ENCODE measurements at regions not wholly inside any gene's neighbourhood (a gene's known extent, or its start where the extent isn't known, plus 50 kb on each side); places are given as distances from the start of the nearest gene placed in this dataset.

DNA sequence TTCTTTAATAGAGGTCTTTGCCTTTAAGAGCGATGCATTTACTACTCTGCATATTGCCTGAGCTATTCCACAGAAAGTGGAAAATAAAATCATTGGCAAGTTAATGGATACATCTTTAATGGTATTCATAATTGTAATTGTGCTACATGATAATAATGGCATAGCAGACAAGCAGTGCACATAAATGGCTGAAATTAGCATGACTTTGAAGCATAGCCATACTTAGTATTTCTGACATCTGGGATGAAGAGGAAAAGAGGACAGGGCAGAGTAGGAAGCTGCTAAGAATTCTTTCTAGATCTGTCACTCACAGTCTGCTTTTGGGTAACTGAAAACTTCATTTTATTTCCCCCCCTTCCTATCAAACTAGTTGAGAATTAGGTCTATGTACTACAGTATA, 195.0 kb upstream of the NRIP1 start:
- intact Hi-C loops (cut with micrococcal nuclease), result no loop called here
- Mint-ChIP-seq H3K27ac (no peak overlapping the region), H3K36me3 (ENCODE audit: low read depth) (no peaks in the 10 kb centered on the region), H3K4me1 (ENCODE audit: low read depth) (no peaks in the 10 kb centered on the region), H3K27me3 (ENCODE audit: low read depth) (no peaks in the 10 kb centered on the region), H3K4me3 (ENCODE audit: low read depth) (no peak overlapping the region), H3K9me3 (no peaks in the 10 kb centered on the region)
- DNase-seq (ENCODE audit: low spot score), result no peak

- H3K27ac Mint-ChIP-seq, result no peak overlapping the region
- no peaks in the 10 kb centered on the region for H3K9me3 Mint-ChIP-seq
- no peak for DNase-seq (ENCODE audit: low spot score)
- no peaks in the 10 kb centered on the region for H3K27me3 Mint-ChIP-seq (ENCODE audit: low read depth)
- no peaks in the 10 kb centered on the region for H3K36me3 Mint-ChIP-seq (ENCODE audit: low read depth)
- intact Hi-C loops (cut with micrococcal nuclease), result no loop called here
- H3K4me1 Mint-ChIP-seq (ENCODE audit: low read depth), result no peaks in the 10 kb centered on the region
- no peak overlapping the region for H3K4me3 Mint-ChIP-seq (ENCODE audit: low read depth)
Observed at GRCh38 chr21:15260604-15261003, 195.8 kb upstream of the NRIP1 start.

GRCh38 chr21:15264084-15264665, 199.4 kb upstream of the NRIP1 start:
- Mint-ChIP-seq H3K36me3 (ENCODE audit: low read depth) (no peaks in the 10 kb centered on the region), H3K9me3 (no peaks in the 10 kb centered on the region), H3K4me3 (ENCODE audit: low read depth) (no peak overlapping the region), H3K4me1 (ENCODE audit: low read depth) (no peaks in the 10 kb centered on the region), H3K27me3 (ENCODE audit: low read depth) (no peaks in the 10 kb centered on the region), H3K27ac (no peak overlapping the region)
- intact Hi-C loops (cut with micrococcal nuclease), result no loop called here
- DNase-seq (ENCODE audit: low spot score), result no peak

DNA sequence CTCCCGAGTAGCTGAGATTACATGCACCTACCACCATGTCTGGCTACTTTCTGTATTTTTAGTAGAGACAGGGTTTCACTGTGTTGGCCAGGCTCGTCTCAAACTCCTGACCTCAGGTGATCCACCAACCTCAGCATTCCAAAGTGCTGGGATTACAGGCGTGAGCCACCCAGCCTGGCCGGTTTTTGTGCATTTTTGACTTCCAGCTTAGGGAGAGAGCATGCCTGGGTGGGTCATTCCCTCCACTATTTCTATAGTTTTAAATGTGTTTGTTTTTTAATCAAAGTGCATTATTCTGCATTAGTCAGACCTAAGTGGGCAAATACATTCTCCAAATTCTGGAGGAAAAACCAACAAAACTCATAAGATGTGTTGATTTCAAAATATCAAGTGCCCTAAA, 207.4 kb upstream of the NRIP1 start:
- H3K36me3 Mint-ChIP-seq (ENCODE audit: low read depth), result no peaks in the 10 kb centered on the region
- H3K27ac Mint-ChIP-seq, result no peak overlapping the region
- H3K4me1 Mint-ChIP-seq (ENCODE audit: low read depth), result no peaks in the 10 kb centered on the region
- DNase-seq (ENCODE audit: low spot score), result no peak
- H3K9me3 Mint-ChIP-seq, result no peaks in the 10 kb centered on the region
- H3K4me3 Mint-ChIP-seq (ENCODE audit: low read depth), result no peak overlapping the region
- no peaks in the 10 kb centered on the region for H3K27me3 Mint-ChIP-seq (ENCODE audit: low read depth)
- intact Hi-C loops (cut with micrococcal nuclease), result no loop called here

DNA sequence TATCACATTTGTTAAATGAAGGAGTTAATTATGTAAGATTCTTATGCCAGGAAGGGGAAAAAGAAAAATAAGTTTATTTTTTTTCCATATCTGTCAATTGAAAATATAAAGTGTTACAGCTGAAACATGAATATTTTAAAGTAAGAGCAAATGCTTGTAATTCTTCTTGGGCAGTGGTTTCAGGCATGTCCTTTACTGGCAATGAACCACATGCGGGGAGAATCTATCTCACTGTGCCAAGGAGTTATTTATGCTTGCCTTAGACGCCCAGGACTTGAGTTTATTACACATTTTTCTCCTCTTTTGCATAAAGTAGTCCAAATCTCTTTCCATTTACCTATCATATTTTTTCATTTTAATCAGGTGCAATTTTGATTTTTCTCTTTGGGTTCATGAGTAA, 207.8 kb upstream of the NRIP1 start:
- Mint-ChIP-seq H3K36me3 (ENCODE audit: low read depth) (no peaks in the 10 kb centered on the region), H3K4me1 (ENCODE audit: low read depth) (no peaks in the 10 kb centered on the region), H3K27me3 (ENCODE audit: low read depth) (no peaks in the 10 kb centered on the region), H3K4me3 (ENCODE audit: low read depth) (no peak overlapping the region), H3K9me3 (no peaks in the 10 kb centered on the region), H3K27ac (no peak overlapping the region)
- intact Hi-C loops (cut with micrococcal nuclease), result no loop called here
- DNase-seq (ENCODE audit: low spot score), result no peak

DNA sequence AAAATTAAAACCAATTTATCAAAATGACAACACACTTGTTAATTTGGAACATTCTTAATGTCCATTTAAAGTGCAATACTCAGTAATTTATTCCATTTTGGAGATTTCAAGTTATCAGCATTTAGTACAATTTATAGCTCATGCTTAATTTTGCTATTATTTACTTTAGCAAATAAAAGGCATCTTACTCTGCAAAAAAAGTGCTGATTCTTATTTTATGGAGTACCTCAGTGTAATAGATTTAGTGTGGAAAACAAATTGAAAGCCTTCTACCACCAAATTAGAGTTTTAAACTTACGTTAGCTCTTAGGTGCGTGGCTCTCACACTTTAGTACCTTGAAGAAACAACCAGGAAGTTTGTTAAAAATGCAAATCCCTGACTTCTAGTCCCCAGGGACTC, 208.4 kb upstream of the NRIP1 start:
- Mint-ChIP-seq H3K9me3 (no peaks in the 10 kb centered on the region), H3K27me3 (ENCODE audit: low read depth) (no peaks in the 10 kb centered on the region), H3K36me3 (ENCODE audit: low read depth) (no peaks in the 10 kb centered on the region), H3K27ac (no peak overlapping the region), H3K4me3 (ENCODE audit: low read depth) (no peak overlapping the region), H3K4me1 (ENCODE audit: low read depth) (no peaks in the 10 kb centered on the region)
- DNase-seq (ENCODE audit: low spot score), result no peak
- intact Hi-C loops (cut with micrococcal nuclease), result no loop called here

- H3K4me3 Mint-ChIP-seq (ENCODE audit: low read depth), result no peak overlapping the region
- no peaks in the 10 kb centered on the region for H3K4me1 Mint-ChIP-seq (ENCODE audit: low read depth)
- H3K27ac Mint-ChIP-seq, result no peak overlapping the region
- no peak for DNase-seq (ENCODE audit: low spot score)
- intact Hi-C loops (cut with micrococcal nuclease), result no loop called here
- H3K9me3 Mint-ChIP-seq, result no peaks in the 10 kb centered on the region
- no peaks in the 10 kb centered on the region for H3K36me3 Mint-ChIP-seq (ENCODE audit: low read depth)
- no peaks in the 10 kb centered on the region for H3K27me3 Mint-ChIP-seq (ENCODE audit: low read depth)
Observed at GRCh38 chr21:15274701-15275485, 210.1 kb upstream of the NRIP1 start.

GRCh38 chr21:15275615-15276235, 210.9 kb upstream of the NRIP1 start:
- Mint-ChIP-seq H3K4me1 (ENCODE audit: low read depth) (no peaks in the 10 kb centered on the region), H3K4me3 (ENCODE audit: low read depth) (no peak overlapping the region), H3K27me3 (ENCODE audit: low read depth) (no peaks in the 10 kb centered on the region), H3K36me3 (ENCODE audit: low read depth) (no peaks in the 10 kb centered on the region), H3K9me3 (no peaks in the 10 kb centered on the region), H3K27ac (no peak overlapping the region)
- DNase-seq (ENCODE audit: low spot score), result no peak
- intact Hi-C loops (cut with micrococcal nuclease), result no loop called here

- no peaks in the 10 kb centered on the region for H3K36me3 Mint-ChIP-seq (ENCODE audit: low read depth)
- no peak overlapping the region for H3K27ac Mint-ChIP-seq
- H3K27me3 Mint-ChIP-seq (ENCODE audit: low read depth), result no peaks in the 10 kb centered on the region
- no peak for DNase-seq (ENCODE audit: low spot score)
- intact Hi-C loops (cut with micrococcal nuclease), result no loop called here
- H3K4me3 Mint-ChIP-seq (ENCODE audit: low read depth), result no peak overlapping the region
- H3K4me1 Mint-ChIP-seq (ENCODE audit: low read depth), result no peaks in the 10 kb centered on the region
- no peaks in the 10 kb centered on the region for H3K9me3 Mint-ChIP-seq
Observed at GRCh38 chr21:15276243-15276642, 211.4 kb upstream of the NRIP1 start.

GRCh38 chr21:15277466-15277865, 212.7 kb upstream of the NRIP1 start:
- Mint-ChIP-seq H3K36me3 (ENCODE audit: low read depth) (no peaks in the 10 kb centered on the region), H3K4me1 (ENCODE audit: low read depth) (no peaks in the 10 kb centered on the region), H3K27me3 (ENCODE audit: low read depth) (no peaks in the 10 kb centered on the region), H3K27ac (no peak overlapping the region), H3K4me3 (ENCODE audit: low read depth) (no peak overlapping the region), H3K9me3 (no peaks in the 10 kb centered on the region)
- no peak for DNase-seq (ENCODE audit: low spot score)
- intact Hi-C loops (cut with micrococcal nuclease), result no loop called here

GRCh38 chr21:15278279-15278678, 213.5 kb upstream of the NRIP1 start:
- Mint-ChIP-seq H3K27ac (no peak overlapping the region), H3K4me1 (ENCODE audit: low read depth) (no peaks in the 10 kb centered on the region), H3K36me3 (ENCODE audit: low read depth) (no peaks in the 10 kb centered on the region), H3K9me3 (no peaks in the 10 kb centered on the region), H3K27me3 (ENCODE audit: low read depth) (no peaks in the 10 kb centered on the region), H3K4me3 (ENCODE audit: low read depth) (no peak overlapping the region)
- DNase-seq (ENCODE audit: low spot score), result no peak
- intact Hi-C loops (cut with micrococcal nuclease), result no loop called here

- Mint-ChIP-seq H3K4me3 (ENCODE audit: low read depth) (no peak overlapping the region), H3K4me1 (ENCODE audit: low read depth) (no peaks in the 10 kb centered on the region), H3K9me3 (no peaks in the 10 kb centered on the region), H3K27ac (no peak overlapping the region), H3K27me3 (ENCODE audit: low read depth) (no peaks in the 10 kb centered on the region), H3K36me3 (ENCODE audit: low read depth) (no peaks in the 10 kb centered on the region)
- DNase-seq (ENCODE audit: low spot score), result no peak
- intact Hi-C loops (cut with micrococcal nuclease), result no loop called here
Observed at GRCh38 chr21:15278851-15279250, 214.1 kb upstream of the NRIP1 start.

DNA sequence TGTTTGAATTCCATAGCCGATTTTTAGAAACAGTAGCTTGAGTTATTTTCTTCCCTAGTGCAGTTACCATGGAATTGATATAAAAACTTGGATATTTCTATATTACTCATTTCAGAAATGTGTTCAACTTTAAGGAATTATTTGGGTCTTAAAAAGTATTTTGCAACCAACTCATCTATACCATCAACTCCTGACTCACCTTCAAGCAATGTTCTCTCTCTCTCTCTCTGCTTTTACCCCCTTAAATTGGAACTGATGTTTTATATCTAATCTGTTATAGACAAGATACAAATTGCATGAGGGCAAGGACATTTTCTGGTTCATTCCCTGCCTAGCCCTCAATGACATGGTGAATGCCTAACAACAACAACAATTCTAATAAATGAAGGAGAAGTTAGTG, 214.7 kb upstream of the NRIP1 start:
- intact Hi-C loops (cut with micrococcal nuclease), result no loop called here
- Mint-ChIP-seq H3K27me3 (ENCODE audit: low read depth) (no peaks in the 10 kb centered on the region), H3K27ac (no peak overlapping the region), H3K4me3 (ENCODE audit: low read depth) (no peak overlapping the region), H3K9me3 (no peaks in the 10 kb centered on the region), H3K4me1 (ENCODE audit: low read depth) (no peaks in the 10 kb centered on the region), H3K36me3 (ENCODE audit: low read depth) (no peaks in the 10 kb centered on the region)
- DNase-seq (ENCODE audit: low spot score), result no peak

All from activated T-helper 2 cell treated with anti-CD3 and anti-CD28 coated beads, Interferon-gamma antibody, Interleukin-2, Interleukin-4, amounts not matched to agents 10 μg/mL and 5 μg/mL and 100 μg/mL, durations not matched to agents 14 hours and 24 hours and 36 hours (primary cell).